ACC112 (cell line): ENCODE measurements at regions not wholly inside any gene's neighbourhood (a gene's known extent, or its start where the extent isn't known, plus 50 kb on each side); places are given as distances from the start of the nearest gene placed in this dataset.
"Not testable (repeated sequence)": the region's sequence is repeated elsewhere in the genome, so short reads cannot be mapped to it uniquely, and the experiment has no call there.

ENCODE experiments used
- H2AFZ ChIP-seq: fragments of 200-600 bp; sonication (generic); one replicate; pipeline ENCODE4 v1.6.0; 2017; ENCODE audit warnings: antibody characterized with exemption, low read length; ENCODE audit not compliant: unreplicated experiment
- H3K27ac ChIP-seq: fragments of 200-600 bp; sonication (generic); 2 replicates; pipeline ENCODE4 v1.5.1; 2014; ENCODE audit warnings: low read depth, mild to moderate bottlenecking, antibody characterized with exemption, low read length, moderate library complexity
- H3K27me3 ChIP-seq: fragments of 200-600 bp; sonication (generic); 2 replicates; pipeline ENCODE4 v1.6.1; 2014; ENCODE audit warnings: mild to moderate bottlenecking, antibody characterized with exemption, low read length, moderate library complexity, mixed read lengths; ENCODE audit not compliant: insufficient read depth
- H3K36me3 ChIP-seq: fragments of 200-600 bp; sonication (generic); 2 replicates; pipeline ENCODE4 v1.6.1; 2016; ENCODE audit warnings: mild to moderate bottlenecking, antibody characterized with exemption, low read length, moderate library complexity, mixed read lengths; ENCODE audit not compliant: insufficient read depth
- H3K4me1 ChIP-seq: fragments of 200-600 bp; sonication (generic); one replicate; pipeline ENCODE4 v1.6.1; 2016; ENCODE audit warnings: low read length, mixed read lengths; ENCODE audit not compliant: insufficient read depth, unreplicated experiment, control insufficient read depth
- H3K4me3 ChIP-seq: fragments of 200-600 bp; sonication (generic); 2 replicates; pipeline ENCODE4 v1.5.1; 2014; ENCODE audit warnings: mild to moderate bottlenecking, low read depth, low read length
- H3K79me2 ChIP-seq: fragments of 200-600 bp; sonication (generic); one replicate; pipeline ENCODE4 v1.6.0; 2016; ENCODE audit warnings: low read length; ENCODE audit not compliant: control insufficient read depth, unreplicated experiment, insufficient read depth

GRCh38 chr7:149696280-149696679 lies 77.1 kb downstream of the ZNF467 start:
- Histone ChIP-seq H3K36me3 (no peaks in the 10 kb centered on the region), H3K4me1 (no peaks in the 10 kb centered on the region), H3K4me3 (no peak overlapping the region), H3K27me3 (peaks cover 38% of the 10 kb centered on the region), H2AFZ (no peak overlapping the region), H3K79me2 (no peaks in the 10 kb centered on the region), H3K27ac (no peak overlapping the region)

- Histone ChIP-seq H3K27ac (no peak overlapping the region), H3K36me3 (no peaks in the 10 kb centered on the region), H3K27me3 (peaks cover 35% of the 10 kb centered on the region), H3K79me2 (no peaks in the 10 kb centered on the region), H3K4me1 (no peaks in the 10 kb centered on the region), H3K4me3 (peak overlapping the region; percentile 62), H2AFZ (no peak overlapping the region)
Measured at GRCh38 chr7:149692557-149692982, 80.8 kb downstream of the ZNF467 start.

- no peak overlapping the region for H2AFZ ChIP-seq
- H3K36me3 ChIP-seq = no peaks in the 10 kb centered on the region
- no peaks in the 10 kb centered on the region for H3K4me1 ChIP-seq
- no peak overlapping the region for H3K27ac ChIP-seq
- peaks cover 33% of the 10 kb centered on the region for H3K27me3 ChIP-seq
- H3K4me3 ChIP-seq = peak overlapping the region; percentile 62
- no peaks in the 10 kb centered on the region for H3K79me2 ChIP-seq
Measured at GRCh38 chr7:149692056-149692455, 81.3 kb downstream of the ZNF467 start.

- Histone ChIP-seq H2AFZ (no peak overlapping the region), H3K79me2 (no peaks in the 10 kb centered on the region), H3K27me3 (peaks cover 21% of the 10 kb centered on the region), H3K27ac (no peak overlapping the region), H3K4me3 (no peak overlapping the region), H3K36me3 (no peaks in the 10 kb centered on the region), H3K4me1 (peaks cover under 1% of the 10 kb centered on the region)
Measured at GRCh38 chr7:149690688-149691446, 82.5 kb downstream of the ZNF467 start.

GRCh38 chr7:149689291-149689721 lies 84.1 kb downstream of the ZNF467 start:
- Histone ChIP-seq H3K4me1 (peaks cover 7% of the 10 kb centered on the region), H3K27me3 (peaks cover 14% of the 10 kb centered on the region), H3K79me2 (no peaks in the 10 kb centered on the region), H3K36me3 (no peaks in the 10 kb centered on the region), H3K27ac (no peak overlapping the region), H3K4me3 (no peak overlapping the region), H2AFZ (no peak overlapping the region)

- no peak overlapping the region for H3K27ac ChIP-seq
- no peak overlapping the region for H2AFZ ChIP-seq
- H3K36me3 ChIP-seq = no peaks in the 10 kb centered on the region
- peaks cover 7% of the 10 kb centered on the region for H3K4me1 ChIP-seq
- H3K79me2 ChIP-seq = no peaks in the 10 kb centered on the region
- no peak overlapping the region for H3K4me3 ChIP-seq
- peaks cover 9% of the 10 kb centered on the region for H3K27me3 ChIP-seq
Measured at GRCh38 chr7:149688836-149689235, 84.6 kb downstream of the ZNF467 start.

GRCh38 chr7:149687820-149688219 lies 85.6 kb downstream of the ZNF467 start:
- not testable (repeated sequence) for H3K79me2 ChIP-seq, H3K4me1 ChIP-seq, H3K27me3 ChIP-seq, H3K4me3 ChIP-seq, H3K27ac ChIP-seq, H2AFZ ChIP-seq, H3K36me3 ChIP-seq

GRCh38 chr7:149686449-149686848 lies 86.9 kb downstream of the ZNF467 start:
- Histone ChIP-seq H3K79me2 (no peaks in the 10 kb centered on the region), H2AFZ (no peak overlapping the region), H3K27ac (no peak overlapping the region), H3K4me1 (peaks cover 7% of the 10 kb centered on the region), H3K4me3 (no peak overlapping the region), H3K27me3 (0 out of 2 replicates have a peak, but pooled peaks cover 7% of the 10 kb centered on the region), H3K36me3 (no peaks in the 10 kb centered on the region)

GRCh38 chr7:149686011-149686410 lies 87.4 kb downstream of the ZNF467 start:
- Histone ChIP-seq H3K4me1 (peaks cover 7% of the 10 kb centered on the region), H3K27ac (peak overlapping the region; percentile 38; the same call in 1 of the 2 replicates), H3K4me3 (peak overlapping the region; percentile 9; the same call in 1 of the 2 replicates), H3K36me3 (no peaks in the 10 kb centered on the region), H3K79me2 (no peaks in the 10 kb centered on the region), H2AFZ (no peak overlapping the region), H3K27me3 (peaks cover 11% of the 10 kb centered on the region; the same call in 1 of the 2 replicates)

- H3K36me3 ChIP-seq = no peaks in the 10 kb centered on the region
- H3K79me2 ChIP-seq = no peaks in the 10 kb centered on the region
- H2AFZ ChIP-seq = no peak overlapping the region
- peak overlapping the region; percentile 38; the same call in 1 of the 2 replicates for H3K27ac ChIP-seq
- peaks cover 16% of the 10 kb centered on the region; the same call in 1 of the 2 replicates for H3K27me3 ChIP-seq
- H3K4me1 ChIP-seq = peaks cover 7% of the 10 kb centered on the region
- H3K4me3 ChIP-seq = peak overlapping the region; percentile 9; the same call in 1 of the 2 replicates
Measured at GRCh38 chr7:149685455-149685854, 87.9 kb downstream of the ZNF467 start.

- Histone ChIP-seq H3K36me3 (no peaks in the 10 kb centered on the region), H3K27me3 (peaks cover 27% of the 10 kb centered on the region), H3K4me1 (peaks cover 7% of the 10 kb centered on the region), H3K27ac (no peak overlapping the region), H3K4me3 (no peak overlapping the region), H2AFZ (no peak overlapping the region), H3K79me2 (no peaks in the 10 kb centered on the region)
Measured at GRCh38 chr7:149683898-149684297, 89.5 kb downstream of the ZNF467 start.
